ENCODE measurements at regions not wholly inside any gene's neighbourhood (a gene's known extent, or its start where the extent isn't known, plus 50 kb on each side); places are given as distances from the start of the nearest gene placed in this dataset.
"Not testable (repeated sequence)": the region's sequence is repeated elsewhere in the genome, so short reads cannot be mapped to it uniquely, and the experiment has no call there.

DNA sequence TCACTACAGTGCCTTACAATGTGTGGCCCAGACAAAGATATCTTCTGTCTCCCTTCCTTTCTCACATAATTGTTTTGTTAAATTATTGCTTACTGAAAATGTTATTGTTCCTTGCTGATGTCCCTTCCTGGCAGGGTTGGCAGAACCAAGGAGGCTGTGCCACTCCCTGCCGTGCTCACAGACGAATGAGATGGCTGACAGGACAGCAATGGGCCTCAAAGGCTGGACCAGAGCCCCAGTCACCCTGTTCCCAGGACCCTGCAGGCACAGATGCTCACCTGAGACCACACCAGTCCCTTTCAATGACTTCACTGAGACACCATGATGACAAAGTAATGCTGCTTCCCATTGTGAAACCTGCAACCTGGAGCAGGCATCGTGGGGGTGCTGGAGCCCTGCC lies 375.1 kb downstream of the HACE1 start:
- DNase-seq (ENCODE audit: insufficient read length) = no peak
- TF ChIP-seq POLR2AphosphoS5 (IDR thresholded peaks at IDR 0.05; ENCODE audit: low read depth, low read length) = no peak
- TF ChIP-seq POLR2A (IDR thresholded peaks at IDR 0.05; ENCODE audit: low read depth, low read length) = no peak
- no peak for TF ChIP-seq TAF1 (IDR thresholded peaks at IDR 0.05; ENCODE audit: borderline replicate concordance, low read depth, low read length)
- no peak for FAIRE-seq

DNA sequence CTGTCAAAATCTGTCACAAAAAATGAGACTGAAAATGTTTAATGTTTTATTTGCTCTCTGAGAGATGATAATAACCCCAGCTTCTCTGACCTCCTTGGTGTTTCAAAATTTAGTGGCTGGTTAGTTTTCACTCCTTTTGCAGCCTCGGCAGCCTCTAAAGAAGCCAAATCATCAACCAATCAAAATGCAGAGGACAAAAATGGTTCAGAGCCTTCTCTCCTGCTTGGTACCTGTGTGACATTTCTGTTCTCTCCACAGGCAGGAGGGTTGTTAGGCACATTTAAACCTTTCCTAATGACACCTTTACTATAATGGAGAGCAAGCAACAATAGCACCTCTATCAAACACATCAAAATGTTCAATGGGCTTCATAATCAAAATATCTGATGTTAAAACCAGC lies 375.5 kb downstream of the HACE1 start:
- TF ChIP-seq POLR2A (IDR thresholded peaks at IDR 0.05; ENCODE audit: low read depth, low read length) = no peak
- no peak for TF ChIP-seq POLR2AphosphoS5 (IDR thresholded peaks at IDR 0.05; ENCODE audit: low read depth, low read length)
- no peak for TF ChIP-seq TAF1 (IDR thresholded peaks at IDR 0.05; ENCODE audit: borderline replicate concordance, low read depth, low read length)
- no peak for DNase-seq (ENCODE audit: insufficient read length)
- FAIRE-seq = no peak

DNA sequence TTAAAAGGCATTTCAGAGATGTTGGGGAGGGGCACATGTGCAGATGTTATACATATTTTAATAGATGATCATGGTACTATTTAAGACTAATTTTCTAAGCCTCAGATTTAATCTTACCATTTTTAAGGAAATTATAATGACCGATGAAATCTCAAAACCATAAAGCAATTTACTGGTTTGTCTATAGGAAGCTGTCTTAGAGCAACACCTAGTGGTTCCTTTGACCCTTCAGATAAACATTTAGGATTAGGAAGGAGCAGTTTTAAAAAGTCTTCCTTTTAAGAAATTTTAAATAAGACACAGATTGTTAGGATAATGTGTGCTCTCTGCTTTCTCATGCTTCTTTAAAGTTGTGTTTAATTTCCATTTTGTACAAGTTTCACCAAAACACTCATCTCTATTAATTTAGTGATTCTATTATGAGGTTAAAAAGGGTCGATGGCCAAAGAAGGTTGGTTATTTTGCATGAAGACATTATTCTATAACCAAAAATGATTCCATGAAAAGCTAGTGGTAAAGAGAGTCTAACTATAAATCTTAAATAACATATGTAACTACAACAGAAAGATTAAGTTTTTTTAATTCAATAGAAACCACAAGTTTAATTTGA lies 376.4 kb downstream of the HACE1 start:
- no peak for FAIRE-seq

DNA sequence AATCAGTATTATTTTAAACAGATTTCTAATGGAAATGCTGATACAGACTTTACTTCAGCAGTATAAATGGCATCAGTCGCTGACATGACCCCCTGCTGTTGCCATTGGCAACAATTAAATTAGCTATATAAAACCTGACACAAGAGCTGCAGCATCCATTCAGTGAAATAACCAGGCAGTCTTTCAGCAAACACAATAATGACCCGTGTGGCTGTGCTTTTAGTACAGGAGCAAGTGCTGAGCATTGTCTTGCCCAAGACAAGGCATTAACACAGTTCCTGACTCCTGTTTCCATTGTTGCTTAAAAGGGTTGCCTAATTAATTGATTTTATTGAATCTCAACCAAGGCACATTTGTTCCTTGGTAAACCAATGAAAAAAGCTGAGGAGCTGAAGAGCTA lies 382.1 kb downstream of the HACE1 start:
- TF ChIP-seq TAF1 (IDR thresholded peaks at IDR 0.05; ENCODE audit: borderline replicate concordance, low read depth, low read length) (no peak), POLR2AphosphoS5 (IDR thresholded peaks at IDR 0.05; ENCODE audit: low read depth, low read length) (no peak), POLR2A (IDR thresholded peaks at IDR 0.05; ENCODE audit: low read depth, low read length) (no peak)
- DNase-seq (ENCODE audit: insufficient read length) (no peak), FAIRE-seq (no peak)

More for the DNA sequence above, 376.4 kb downstream of the HACE1 start:
- TF ChIP-seq POLR2A (IDR thresholded peaks at IDR 0.05; ENCODE audit: low read depth, low read length) (no peak), TAF1 (IDR thresholded peaks at IDR 0.05; ENCODE audit: borderline replicate concordance, low read depth, low read length) (no peak), POLR2AphosphoS5 (IDR thresholded peaks at IDR 0.05; ENCODE audit: low read depth, low read length) (no peak)
- DNase-seq (ENCODE audit: insufficient read length) = no peak

DNA sequence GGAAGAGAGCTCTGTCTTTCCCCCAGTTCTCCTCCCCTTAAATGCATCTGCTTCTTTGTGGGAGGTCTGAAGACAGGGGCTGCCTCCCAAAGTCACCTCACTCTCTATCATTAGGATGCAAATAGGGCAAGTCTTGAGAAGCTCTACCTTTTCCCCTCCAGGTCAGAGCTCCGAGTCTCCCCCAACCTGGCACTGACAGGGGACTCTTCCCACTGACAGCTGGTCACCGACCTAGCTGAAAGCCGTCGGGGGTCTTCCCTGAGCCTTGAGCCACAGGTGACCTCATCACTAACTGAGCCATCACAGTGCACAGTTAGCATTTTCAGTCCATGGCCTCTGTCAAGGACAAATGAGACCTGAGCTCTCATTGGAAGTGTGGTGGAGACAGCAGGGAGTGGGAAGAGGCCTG lies 386.7 kb downstream of the HACE1 start:
- TF ChIP-seq TAF1 (IDR thresholded peaks at IDR 0.05; ENCODE audit: borderline replicate concordance, low read depth, low read length) (no peak), POLR2AphosphoS5 (IDR thresholded peaks at IDR 0.05; ENCODE audit: low read depth, low read length) (no peak), POLR2A (IDR thresholded peaks at IDR 0.05; ENCODE audit: low read depth, low read length) (no peak)
- FAIRE-seq (no peak), DNase-seq (ENCODE audit: insufficient read length) (no peak)

DNA sequence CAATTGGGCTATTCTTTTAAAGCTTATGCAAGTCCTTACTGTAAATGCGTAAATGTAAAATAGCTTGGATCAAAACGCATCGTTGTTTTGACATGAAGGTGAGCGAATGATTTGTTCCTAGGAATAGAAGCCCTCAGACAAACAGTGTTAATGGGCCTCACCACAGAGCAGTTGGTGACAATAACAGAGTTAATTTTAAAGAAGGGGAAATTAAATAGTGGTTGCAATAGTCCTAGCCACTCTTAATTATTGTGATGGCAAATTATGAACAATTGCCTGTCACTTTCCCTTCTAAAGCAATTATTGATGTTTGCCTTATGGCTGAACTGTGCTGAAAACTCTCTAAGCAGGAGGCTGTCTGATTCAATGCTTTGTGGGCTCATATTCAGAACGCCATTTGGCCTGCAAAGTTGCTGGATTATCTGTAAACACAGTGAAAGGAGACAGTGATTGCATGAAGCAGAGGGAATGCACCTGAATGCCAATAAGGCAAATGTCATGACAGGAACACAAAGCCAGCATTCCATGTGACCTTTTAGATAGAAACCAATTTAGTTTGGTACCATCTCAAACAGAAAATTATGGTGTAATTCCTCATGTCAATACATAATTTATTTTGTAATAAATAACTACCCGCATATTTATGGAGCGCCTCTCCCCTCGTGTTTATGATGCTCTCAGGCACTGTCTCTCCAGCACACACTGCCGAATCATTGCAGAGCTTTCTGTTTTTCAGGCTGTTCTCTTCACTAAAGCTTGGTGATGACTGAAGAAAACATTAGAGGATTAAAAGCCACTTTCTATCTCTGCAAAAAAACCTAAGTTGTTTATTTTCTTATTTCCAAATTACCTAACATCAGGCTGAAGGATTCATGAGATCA lies 387.5 kb downstream of the HACE1 start:
- DNase-seq (ENCODE audit: insufficient read length) (no peak), FAIRE-seq (no peak)
- no peak for TF ChIP-seq TAF1 (IDR thresholded peaks at IDR 0.05; ENCODE audit: borderline replicate concordance, low read depth, low read length)
- no peak for TF ChIP-seq POLR2AphosphoS5 (IDR thresholded peaks at IDR 0.05; ENCODE audit: low read depth, low read length)
- TF ChIP-seq POLR2A (IDR thresholded peaks at IDR 0.05; ENCODE audit: low read depth, low read length) = no peak

DNA sequence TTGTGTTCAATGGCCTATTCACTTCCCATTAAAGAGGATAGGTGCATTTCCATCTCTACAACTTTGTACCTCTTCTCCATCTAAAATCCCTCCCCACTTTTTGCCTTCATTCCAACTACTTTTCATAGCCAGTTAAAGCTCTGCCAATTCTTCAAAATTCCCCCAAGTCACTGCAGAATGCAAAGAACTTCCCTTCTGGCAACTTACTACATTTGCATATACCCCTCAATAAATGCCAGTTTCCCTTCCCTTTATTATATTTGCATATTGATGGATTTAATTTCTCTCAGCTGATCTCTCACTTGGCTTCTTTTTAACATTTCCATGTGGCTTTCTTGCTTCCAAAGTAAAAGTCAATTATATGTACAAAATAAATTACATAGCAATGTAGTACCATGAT lies 393.4 kb downstream of the HACE1 start:
- TF ChIP-seq POLR2AphosphoS5 (IDR thresholded peaks at IDR 0.05; ENCODE audit: low read depth, low read length) = no peak
- TF ChIP-seq POLR2A (IDR thresholded peaks at IDR 0.05; ENCODE audit: low read depth, low read length) = no peak
- TF ChIP-seq TAF1 (IDR thresholded peaks at IDR 0.05; ENCODE audit: borderline replicate concordance, low read depth, low read length) = no peak
- DNase-seq (ENCODE audit: insufficient read length) = no peak
- FAIRE-seq = no peak

DNA sequence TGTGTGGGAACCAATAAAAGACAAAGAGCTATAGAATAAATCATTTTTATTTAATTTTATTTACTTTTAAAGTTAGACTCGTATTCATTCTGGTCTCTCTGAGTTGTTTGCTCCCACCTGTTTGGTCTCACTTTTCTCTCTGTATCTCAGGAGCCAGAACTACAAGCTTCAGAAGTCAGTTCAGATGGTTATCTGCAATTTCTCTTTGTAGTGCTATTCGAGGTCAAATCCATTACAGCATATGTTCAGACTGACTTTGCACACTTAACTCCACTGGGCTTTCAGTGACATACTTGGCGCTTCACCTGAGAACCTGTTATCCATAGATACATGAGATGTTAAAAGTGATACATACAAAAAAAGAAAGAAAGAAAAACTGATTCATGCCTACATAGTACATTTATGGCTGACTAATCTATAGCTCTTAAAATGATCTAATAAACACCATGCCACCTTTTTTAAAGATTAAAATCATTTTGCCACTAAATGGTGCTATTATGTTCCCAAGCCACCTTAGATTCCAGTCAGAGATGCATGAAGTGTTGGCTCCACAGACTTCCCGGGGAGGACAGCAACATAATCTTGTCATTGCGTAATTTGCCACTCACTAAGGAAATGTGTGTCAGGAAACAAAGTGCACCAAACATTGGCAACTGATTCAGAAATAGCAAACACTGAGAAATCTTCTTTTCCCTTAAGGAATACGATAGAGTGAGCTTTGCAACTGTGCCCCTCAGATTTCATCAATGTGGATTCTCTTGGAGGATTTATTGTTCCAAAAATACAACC lies 396.7 kb downstream of the HACE1 start:
- TF ChIP-seq POLR2A (IDR thresholded peaks at IDR 0.05; ENCODE audit: low read depth, low read length) (no peak), POLR2AphosphoS5 (IDR thresholded peaks at IDR 0.05; ENCODE audit: low read depth, low read length) (no peak), TAF1 (IDR thresholded peaks at IDR 0.05; ENCODE audit: borderline replicate concordance, low read depth, low read length) (no peak)
- FAIRE-seq (no peak), DNase-seq (ENCODE audit: insufficient read length) (no peak)

DNA sequence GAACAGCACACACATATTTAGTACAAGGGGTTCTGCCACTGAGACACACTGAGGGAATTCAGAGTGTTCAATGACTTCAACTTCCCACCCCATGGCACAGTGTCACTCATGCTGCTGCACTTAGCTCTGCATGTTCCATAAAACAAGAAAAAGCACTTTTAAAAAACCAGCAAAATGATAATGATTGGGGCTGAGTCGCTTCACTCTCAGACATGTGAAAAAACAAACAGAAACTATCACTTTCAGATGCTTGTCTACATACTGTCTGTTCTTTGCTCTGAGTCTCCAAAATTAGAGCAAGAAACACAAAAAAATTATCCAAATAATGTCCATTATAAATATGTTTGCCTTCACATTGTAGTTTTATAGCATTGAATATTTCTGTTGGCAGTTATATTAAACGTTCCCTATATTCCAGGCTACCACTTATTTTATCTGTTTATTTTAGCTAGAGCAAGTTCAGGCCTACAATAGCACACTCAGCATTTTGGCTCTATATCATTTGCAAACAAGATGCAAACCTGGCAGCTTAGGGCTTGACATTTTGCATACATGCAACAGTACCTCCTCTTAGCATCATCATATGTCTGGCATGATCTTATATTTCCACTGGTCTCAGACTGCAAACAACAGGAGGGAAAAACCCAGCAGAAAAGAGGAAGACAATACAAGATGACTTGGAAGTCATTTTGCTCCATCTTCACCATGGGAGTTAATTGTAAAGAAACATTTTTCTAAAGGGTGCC lies 398.8 kb downstream of the HACE1 start:
- DNase-seq (ENCODE audit: insufficient read length) (no peak), FAIRE-seq (no peak)
- TF ChIP-seq POLR2A (IDR thresholded peaks at IDR 0.05; ENCODE audit: low read depth, low read length) (no peak), POLR2AphosphoS5 (IDR thresholded peaks at IDR 0.05; ENCODE audit: low read depth, low read length) (no peak), TAF1 (IDR thresholded peaks at IDR 0.05; ENCODE audit: borderline replicate concordance, low read depth, low read length) (no peak)

DNA sequence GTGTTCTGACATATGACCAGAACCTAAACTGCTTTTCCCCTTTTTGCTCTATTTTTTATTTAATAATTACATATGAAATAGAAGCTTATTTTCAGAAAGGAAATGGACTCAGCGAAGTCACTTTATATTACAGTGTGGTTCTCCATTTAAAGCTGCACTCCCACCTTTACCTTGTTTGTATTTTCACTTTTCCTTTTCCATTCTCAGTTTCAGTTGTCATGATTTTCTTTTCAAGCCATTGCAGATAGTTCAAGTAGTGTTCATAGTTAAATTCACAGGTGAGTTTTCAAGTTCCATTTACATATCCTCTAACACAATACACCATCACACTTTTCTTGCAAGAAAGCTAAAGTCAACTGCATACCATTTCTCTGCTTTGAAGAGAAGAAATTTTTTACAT lies 400.2 kb downstream of the HACE1 start:
- DNase-seq (ENCODE audit: insufficient read length) (no peak), FAIRE-seq (no peak)
- no peak for TF ChIP-seq POLR2A (IDR thresholded peaks at IDR 0.05; ENCODE audit: low read depth, low read length)

DNA sequence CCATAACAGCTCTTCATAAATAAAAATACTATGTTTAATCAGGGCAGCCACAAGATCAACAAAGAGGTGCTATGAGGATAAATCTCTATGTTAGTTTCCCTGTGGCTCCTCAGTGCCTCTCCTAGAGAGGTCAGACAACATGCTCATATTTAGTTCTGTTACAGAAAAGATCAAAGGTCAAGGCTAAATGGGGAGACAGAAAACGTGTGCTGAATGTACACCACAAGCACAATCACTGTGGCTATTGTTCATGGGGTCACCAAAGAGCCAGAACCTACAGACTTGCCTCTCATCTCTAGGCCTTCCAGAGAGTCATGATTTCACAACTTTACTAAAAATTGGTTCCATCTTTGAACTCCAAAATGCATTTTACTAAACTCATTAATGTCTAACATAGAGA lies 409.8 kb downstream of the HACE1 start:
- DNase-seq (ENCODE audit: insufficient read length) (no peak), FAIRE-seq (no peak)
- no peak for TF ChIP-seq TAF1 (IDR thresholded peaks at IDR 0.05; ENCODE audit: borderline replicate concordance, low read depth, low read length)
- TF ChIP-seq POLR2AphosphoS5 (IDR thresholded peaks at IDR 0.05; ENCODE audit: low read depth, low read length) = no peak
- TF ChIP-seq POLR2A (IDR thresholded peaks at IDR 0.05; ENCODE audit: low read depth, low read length) = no peak

DNA sequence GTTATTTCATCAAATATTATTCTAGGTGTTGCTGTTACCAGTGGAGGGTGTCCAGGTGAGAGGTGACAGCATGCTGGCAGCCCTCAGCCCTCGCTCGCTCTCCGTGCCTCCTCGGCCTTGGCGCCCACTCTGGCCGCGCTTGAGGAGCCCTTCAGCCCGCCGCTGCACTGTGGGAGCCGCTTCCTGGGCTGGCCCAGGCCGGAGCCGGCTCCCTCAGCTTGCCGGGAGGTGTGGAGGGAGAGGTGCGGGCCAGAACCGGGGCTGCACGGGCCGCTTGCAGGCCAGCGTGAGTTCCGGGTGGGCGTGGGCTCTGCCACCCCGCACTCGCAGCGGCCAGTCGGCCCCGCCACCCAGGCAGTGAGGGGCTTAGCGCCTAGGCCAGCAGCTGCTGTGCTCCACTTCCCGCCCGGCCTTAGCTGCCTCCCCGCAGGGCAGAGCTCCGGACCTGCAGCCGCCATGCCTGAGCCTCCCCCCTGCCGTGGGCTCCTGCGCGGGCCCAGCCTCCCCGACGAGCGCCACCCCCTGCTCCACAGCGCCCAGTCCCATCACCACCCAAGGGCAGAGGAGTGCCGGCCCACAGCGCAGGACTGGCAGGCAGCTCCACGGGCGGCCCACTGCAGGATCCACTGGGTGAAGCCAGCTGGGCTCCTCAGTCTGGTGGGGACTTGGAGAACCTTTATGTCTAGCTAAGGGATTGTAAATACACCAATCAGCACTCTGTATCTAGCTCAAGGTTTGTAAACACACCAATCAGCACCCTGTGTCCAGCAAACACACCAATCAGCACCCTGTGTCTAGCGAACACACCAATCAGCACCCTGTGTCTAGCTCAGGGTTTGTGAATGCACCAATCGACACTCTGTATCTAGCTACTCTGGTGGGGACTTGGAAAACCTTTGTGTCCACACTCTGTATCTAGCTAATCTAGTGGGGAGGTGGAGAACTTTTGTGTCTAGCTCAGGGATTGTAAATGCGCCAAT lies 413.3 kb downstream of the HACE1 start:
- not testable (repeated sequence) for DNase-seq (ENCODE audit: insufficient read length); FAIRE-seq

Measured in GM12892 (cell line).